ENCODE measurements at regions not wholly inside any gene's neighbourhood (a gene's known extent, or its start where the extent isn't known, plus 50 kb on each side); places are given as distances from the start of the nearest gene placed in this dataset.
"Not testable (repeated sequence)": the region's sequence is repeated elsewhere in the genome, so short reads cannot be mapped to it uniquely, and the experiment has no call there.

DNA sequence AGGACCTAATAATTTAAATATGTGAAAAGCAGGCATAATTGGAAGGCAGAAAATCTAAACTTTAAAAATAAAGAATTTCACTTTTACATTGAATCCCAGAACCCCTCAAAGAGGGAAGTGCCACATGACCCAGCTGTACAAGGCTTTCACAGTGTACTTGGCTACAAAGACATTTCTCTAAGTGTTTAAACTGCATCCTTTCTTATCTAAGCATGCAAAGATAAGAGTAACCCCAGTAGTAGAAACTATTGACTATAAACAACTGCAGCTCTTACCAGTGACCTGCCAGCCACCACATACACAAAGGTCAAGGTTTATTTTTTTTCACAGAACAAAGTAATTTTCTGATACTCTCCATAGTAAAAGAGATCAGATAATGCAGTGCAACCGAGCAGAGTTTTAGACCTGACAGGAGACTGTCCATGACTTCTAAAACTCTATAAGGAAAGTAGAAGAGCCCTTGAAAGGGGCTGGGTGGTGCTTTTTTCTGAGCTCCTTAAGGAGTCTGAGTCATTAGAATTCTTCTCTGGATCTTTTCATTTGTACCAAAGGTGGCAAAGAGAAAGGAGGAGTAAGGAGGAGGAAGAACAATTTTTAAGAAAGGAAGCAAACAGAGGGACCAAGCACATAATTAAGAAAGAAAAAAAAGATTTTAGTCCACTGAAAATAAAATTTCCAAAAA is 750.6 kb downstream of the PRIM2 start:
- not testable (repeated sequence) for H3K4me3 ChIP-seq (ENCODE audit: low read length); H3K27me3 ChIP-seq (ENCODE audit: insufficient read depth, low read length); H3K9me3 ChIP-seq (ENCODE audit: low read depth, low read length); H3K4me1 ChIP-seq (ENCODE audit: insufficient read depth, low read length)

DNA sequence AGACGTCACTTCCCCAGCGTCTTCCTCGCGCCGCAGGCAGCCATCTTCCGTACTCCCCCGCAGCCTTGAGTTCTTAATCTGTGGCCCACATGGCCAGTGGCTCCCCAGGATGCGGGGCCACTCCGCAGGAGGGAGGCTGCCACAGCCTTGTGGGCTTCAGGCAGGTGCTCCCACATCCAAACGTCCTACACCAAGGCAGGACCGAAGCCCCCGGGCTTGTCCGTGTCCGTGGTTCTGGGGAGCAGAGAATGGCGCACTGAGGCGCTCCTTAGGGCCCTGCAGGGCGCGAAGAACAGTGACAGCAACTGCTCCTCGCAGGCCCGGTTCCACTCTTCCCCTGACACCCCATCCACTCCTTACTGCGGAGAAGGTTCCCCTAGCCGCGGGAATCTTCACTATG is 755.8 kb downstream of the PRIM2 start:
- Histone ChIP-seq H3K4me1 (ENCODE audit: insufficient read depth, low read length) (no peaks in the 10 kb centered on the region), H3K4me3 (ENCODE audit: low read length) (no peak overlapping the region), H3K27me3 (ENCODE audit: insufficient read depth, low read length) (no peaks in the 10 kb centered on the region), H3K9me3 (ENCODE audit: low read depth, low read length) (no peaks in the 10 kb centered on the region)

DNA sequence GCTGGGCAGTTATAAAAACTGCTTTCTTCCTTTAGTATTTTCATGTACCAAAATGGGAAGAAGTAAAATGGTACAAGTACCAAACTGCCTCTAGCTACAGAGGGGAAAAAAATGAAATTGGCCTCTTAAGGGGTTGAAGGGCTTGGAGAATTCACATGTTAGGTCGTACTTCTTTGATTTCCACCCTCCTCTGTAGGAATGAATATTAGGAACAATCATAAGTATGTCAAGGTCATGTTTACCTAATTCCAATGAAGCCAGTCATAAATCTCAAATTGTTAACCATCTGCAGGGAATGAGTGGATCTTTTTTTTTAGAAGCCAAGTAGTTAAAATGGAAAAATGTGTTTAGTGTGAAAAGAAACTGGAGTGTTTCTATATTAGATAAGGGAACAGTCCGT is 772.6 kb downstream of the PRIM2 start:
- H3K9me3 ChIP-seq (ENCODE audit: low read depth, low read length); H3K27me3 ChIP-seq (ENCODE audit: insufficient read depth, low read length); H3K4me3 ChIP-seq (ENCODE audit: low read length); H3K4me1 ChIP-seq (ENCODE audit: insufficient read depth, low read length): not testable (repeated sequence)

DNA sequence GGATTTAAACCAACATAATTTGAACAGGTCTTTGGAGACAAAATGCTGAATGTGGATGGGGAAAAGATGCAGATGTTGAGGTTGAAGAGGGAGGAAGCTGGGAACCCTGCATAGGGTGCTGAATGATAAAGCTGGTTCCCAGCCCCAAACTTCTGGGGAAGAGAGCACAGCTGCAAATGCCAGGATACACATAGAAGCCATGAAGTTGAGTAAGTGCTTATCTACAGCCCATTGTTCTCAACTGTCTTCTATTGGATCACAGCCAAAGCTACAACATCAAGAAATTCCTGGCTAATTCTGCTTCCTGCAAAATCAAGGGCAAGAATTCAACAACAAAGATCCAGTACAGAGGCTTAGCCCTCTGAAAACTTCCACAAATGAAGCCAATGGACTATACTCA is 779.8 kb downstream of the PRIM2 start:
- H3K4me1 ChIP-seq (ENCODE audit: insufficient read depth, low read length); H3K27me3 ChIP-seq (ENCODE audit: insufficient read depth, low read length); H3K4me3 ChIP-seq (ENCODE audit: low read length); H3K9me3 ChIP-seq (ENCODE audit: low read depth, low read length): not testable (repeated sequence)

DNA sequence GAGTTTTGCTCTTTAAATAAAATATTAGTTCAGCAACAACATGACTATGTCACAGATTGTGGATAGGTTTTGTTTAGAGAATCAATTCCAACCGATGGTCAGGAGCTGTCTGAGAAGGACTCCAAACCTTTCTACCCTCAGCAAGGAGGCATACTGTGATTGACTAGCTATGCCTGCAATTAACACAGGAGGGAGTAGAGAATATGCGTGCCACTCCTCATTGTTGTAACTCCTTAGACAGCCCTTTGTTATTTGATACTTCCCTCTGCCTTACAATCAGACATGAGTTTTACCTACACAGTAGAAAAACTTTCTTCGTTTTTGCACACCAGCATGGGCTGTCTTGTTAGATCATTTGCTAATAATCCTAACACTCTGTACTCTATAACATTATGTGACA is 796.5 kb downstream of the PRIM2 start:
- no peaks in the 10 kb centered on the region for H3K4me1 ChIP-seq (ENCODE audit: insufficient read depth, low read length)
- H3K27me3 ChIP-seq (ENCODE audit: insufficient read depth, low read length), result no peaks in the 10 kb centered on the region
- no peaks in the 10 kb centered on the region for H3K9me3 ChIP-seq (ENCODE audit: low read depth, low read length)
- H3K4me3 ChIP-seq (ENCODE audit: low read length), result no peak overlapping the region

DNA sequence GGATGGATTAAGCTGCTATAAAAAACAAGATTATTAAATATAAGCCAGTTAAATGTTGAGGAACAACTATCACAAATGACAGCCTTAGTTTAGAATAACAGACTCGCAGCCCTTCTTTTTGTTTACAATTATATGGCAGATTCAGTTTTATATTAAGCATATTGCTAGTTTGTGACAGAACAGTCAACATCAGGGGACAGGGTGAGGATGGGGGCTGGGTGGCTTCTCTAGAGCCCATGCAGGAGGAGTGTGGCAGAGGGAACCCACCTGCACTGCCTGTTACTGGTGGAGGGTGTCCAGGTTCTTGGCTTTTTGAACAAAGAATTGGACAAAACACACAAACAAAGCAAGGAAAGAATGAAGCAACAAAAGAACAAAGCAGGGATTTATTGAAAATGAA is 799.7 kb downstream of the PRIM2 start:
- H3K4me3 ChIP-seq (ENCODE audit: low read length); H3K27me3 ChIP-seq (ENCODE audit: insufficient read depth, low read length); H3K9me3 ChIP-seq (ENCODE audit: low read depth, low read length); H3K4me1 ChIP-seq (ENCODE audit: insufficient read depth, low read length): not testable (repeated sequence)

DNA sequence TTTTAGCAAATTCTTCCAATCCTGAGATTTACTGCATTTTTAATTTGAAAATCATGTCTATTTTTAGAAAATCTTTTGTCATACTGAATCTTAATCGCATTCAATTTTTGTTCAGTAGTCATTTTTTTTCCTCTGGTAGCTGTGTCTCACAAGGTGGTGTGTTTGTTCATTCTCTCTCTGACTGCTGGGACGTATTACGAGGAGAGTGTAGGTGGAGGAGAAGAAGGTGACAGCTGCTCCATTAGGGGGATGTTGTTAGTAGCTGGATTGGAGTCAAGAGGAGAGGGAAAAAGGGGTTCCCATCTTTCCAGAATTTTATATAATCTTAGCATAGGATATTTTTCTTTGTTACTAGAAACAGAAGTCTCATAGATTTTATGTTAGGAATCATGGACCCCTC is 804.2 kb downstream of the PRIM2 start:
- not testable (repeated sequence) for H3K9me3 ChIP-seq (ENCODE audit: low read depth, low read length); H3K27me3 ChIP-seq (ENCODE audit: insufficient read depth, low read length); H3K4me3 ChIP-seq (ENCODE audit: low read length)

DNA sequence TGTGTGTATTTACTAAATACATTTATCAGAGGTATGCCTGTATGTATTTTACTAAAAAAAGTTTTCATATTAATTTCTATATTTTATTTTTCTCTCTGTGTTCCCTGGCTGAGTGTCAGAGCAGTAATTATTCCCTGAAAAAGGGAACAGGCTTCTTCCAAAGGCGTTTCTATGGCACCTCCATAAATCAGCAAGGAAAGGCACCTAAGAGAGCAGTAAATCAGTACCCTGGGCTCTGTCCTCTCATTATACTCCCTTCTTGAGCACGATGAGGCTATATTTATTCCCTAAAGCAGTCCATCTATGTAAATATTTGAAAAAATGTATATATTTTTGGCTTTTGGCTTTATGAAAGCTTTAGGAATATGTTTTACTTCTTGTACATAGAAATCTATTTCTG is 806.3 kb downstream of the PRIM2 start:
- not testable (repeated sequence) for H3K4me1 ChIP-seq (ENCODE audit: insufficient read depth, low read length); H3K9me3 ChIP-seq (ENCODE audit: low read depth, low read length); H3K4me3 ChIP-seq (ENCODE audit: low read length); H3K27me3 ChIP-seq (ENCODE audit: insufficient read depth, low read length)

More for the DNA sequence above, 804.2 kb downstream of the PRIM2 start:
- not testable (repeated sequence) for H3K4me1 ChIP-seq (ENCODE audit: insufficient read depth, low read length)

DNA sequence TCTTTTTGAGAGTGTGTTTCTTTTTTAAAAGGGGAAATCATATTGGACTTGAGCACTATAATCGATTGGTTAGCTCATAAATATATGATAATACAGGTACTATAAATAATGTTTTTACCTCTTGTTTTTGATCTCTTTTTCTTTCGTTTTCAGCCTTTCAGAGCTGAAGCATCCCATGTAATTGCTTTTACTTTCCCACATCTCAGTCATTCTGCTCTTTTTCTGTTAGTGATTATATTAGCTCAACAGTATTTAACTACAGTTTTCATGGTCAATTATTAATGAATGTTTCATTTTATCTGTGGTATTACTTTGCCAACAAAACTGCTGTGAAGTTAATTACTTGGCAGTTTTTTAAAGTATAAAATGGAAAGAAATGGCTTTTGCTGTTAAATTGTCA is 811.1 kb downstream of the PRIM2 start:
- not testable (repeated sequence) for H3K4me1 ChIP-seq (ENCODE audit: insufficient read depth, low read length); H3K9me3 ChIP-seq (ENCODE audit: low read depth, low read length); H3K27me3 ChIP-seq (ENCODE audit: insufficient read depth, low read length); H3K4me3 ChIP-seq (ENCODE audit: low read length)

DNA sequence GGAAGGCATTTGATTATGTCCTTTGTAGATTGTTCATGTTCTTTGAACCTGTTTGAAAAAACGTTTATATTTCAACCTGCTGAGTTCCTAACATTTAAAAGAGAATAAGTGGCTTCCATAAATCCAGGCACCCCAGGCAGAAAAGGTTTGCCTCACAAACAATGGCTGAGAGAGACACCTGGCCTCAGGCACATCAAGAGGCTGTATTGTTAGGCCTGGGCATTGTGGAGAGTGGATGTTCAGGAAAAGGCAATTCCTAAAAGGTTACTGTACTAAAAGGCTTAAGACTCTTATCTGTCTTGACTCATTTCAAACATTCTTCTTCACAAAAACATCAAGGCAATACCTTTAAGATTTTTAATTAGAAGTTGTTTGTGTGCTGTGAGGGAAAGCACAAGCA is 811.7 kb downstream of the PRIM2 start:
- H3K9me3 ChIP-seq (ENCODE audit: low read depth, low read length); H3K27me3 ChIP-seq (ENCODE audit: insufficient read depth, low read length); H3K4me1 ChIP-seq (ENCODE audit: insufficient read depth, low read length); H3K4me3 ChIP-seq (ENCODE audit: low read length): not testable (repeated sequence)

DNA sequence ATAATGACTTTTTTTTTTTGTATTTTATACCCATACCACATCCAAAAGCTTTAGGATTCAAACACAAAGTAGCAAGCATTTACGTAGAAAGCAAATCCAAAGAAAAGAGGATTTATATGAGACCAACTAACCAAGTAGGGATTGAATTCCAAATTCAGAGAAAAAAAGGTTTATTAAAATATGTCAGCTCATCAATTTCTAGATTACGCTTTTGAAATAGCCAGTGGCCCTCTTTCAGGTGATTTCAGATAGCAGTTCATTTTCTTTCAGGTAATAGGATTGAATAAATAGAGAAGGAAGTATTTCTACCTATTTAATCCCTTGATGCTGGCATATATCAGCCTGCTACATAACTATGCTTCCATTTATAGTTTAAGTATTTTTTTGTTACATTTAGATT is 822.3 kb downstream of the PRIM2 start:
- not testable (repeated sequence) for H3K4me1 ChIP-seq (ENCODE audit: insufficient read depth, low read length); H3K4me3 ChIP-seq (ENCODE audit: low read length); H3K27me3 ChIP-seq (ENCODE audit: insufficient read depth, low read length); H3K9me3 ChIP-seq (ENCODE audit: low read depth, low read length)

DNA sequence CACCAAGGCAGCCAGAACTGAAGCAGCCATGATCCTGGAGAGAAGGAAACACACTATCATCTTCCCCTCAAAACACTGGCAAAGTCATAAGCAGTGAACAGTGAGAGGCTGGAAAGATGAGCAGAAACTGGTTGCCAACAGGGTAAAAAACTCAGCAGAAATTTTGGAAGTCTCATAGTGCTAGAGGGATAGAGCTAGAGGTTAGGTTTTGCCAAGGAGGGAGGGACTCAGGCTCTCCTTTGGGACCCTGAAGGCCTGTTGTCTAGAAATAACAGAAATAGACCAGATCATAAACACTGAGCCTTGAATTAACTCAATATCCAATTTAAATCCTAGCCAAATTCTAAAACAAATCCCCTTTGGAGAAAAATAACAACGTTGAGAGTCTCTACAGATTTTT is 853.6 kb downstream of the PRIM2 start:
- not testable (repeated sequence) for H3K4me1 ChIP-seq (ENCODE audit: insufficient read depth, low read length); H3K9me3 ChIP-seq (ENCODE audit: low read depth, low read length); H3K4me3 ChIP-seq (ENCODE audit: low read length)

DNA sequence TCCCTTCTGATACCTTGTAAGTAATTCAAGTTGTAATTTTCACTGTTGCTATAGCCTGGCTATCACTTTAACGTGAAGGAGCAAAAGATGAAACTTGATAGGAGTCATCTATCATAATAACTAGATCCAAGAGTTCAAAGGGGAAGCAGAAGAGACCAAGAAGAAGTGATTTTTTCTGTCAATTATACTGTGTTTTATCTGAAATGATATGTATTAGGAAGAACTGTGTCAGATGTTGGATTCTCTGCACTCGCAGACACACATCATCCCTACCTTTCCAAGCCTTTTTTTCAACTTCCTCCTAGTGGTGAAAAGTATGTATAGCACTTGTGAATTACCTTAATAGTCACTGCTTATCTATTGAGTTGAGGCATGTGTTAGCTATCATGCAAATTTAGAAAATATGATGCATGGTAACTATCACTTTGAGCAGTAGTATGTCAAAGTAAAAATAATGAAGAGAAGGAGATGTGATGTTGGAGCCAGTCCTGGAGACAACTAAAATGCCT is 864.2 kb downstream of the PRIM2 start:
- H3K9me3 ChIP-seq (ENCODE audit: low read depth, low read length); H3K4me1 ChIP-seq (ENCODE audit: insufficient read depth, low read length); H3K4me3 ChIP-seq (ENCODE audit: low read length); H3K27me3 ChIP-seq (ENCODE audit: insufficient read depth, low read length): not testable (repeated sequence)

More for the DNA sequence above, 853.6 kb downstream of the PRIM2 start:
- not testable (repeated sequence) for H3K27me3 ChIP-seq (ENCODE audit: insufficient read depth, low read length)

DNA sequence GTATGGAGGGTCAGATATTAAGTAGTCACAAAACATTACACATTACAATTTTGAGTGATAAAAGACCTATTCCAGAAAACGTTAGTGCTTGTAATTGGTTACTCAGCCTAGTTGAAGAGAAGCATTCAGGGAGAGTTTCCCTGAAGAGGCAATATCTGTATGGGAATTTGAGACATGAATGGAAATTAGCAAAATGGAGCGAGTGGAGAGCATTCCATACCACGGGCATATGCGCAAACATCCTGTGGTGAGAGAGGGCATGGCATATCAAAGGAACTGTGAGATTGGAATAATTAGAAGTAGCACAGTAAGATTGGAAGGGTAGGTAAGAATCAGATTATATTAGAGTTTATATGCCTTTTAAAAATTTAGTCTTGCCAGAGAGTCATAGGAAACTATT is 867.9 kb downstream of the PRIM2 start:
- H3K9me3 ChIP-seq (ENCODE audit: low read depth, low read length); H3K4me1 ChIP-seq (ENCODE audit: insufficient read depth, low read length); H3K4me3 ChIP-seq (ENCODE audit: low read length); H3K27me3 ChIP-seq (ENCODE audit: insufficient read depth, low read length): not testable (repeated sequence)

DNA sequence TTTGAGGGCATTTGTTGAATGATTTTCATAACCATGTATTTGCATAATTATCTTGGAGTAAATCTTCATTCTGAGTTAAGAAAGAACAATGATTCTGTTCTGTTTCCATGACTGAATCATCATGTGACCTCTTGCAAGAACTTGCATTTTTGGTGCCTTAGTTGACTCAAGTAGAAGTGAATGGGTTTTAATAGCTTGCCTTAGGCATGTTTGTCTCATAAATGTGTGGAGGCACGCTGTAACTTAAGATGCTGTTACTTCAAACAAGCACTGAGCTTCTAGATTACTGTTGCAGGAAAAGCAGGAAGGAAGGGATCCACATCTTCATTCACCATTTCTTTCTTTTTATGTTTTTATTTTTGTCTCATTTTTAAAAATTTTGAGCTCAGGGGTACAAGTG is 875.8 kb downstream of the PRIM2 start:
- not testable (repeated sequence) for H3K4me1 ChIP-seq (ENCODE audit: insufficient read depth, low read length); H3K27me3 ChIP-seq (ENCODE audit: insufficient read depth, low read length); H3K9me3 ChIP-seq (ENCODE audit: low read depth, low read length); H3K4me3 ChIP-seq (ENCODE audit: low read length)

DNA sequence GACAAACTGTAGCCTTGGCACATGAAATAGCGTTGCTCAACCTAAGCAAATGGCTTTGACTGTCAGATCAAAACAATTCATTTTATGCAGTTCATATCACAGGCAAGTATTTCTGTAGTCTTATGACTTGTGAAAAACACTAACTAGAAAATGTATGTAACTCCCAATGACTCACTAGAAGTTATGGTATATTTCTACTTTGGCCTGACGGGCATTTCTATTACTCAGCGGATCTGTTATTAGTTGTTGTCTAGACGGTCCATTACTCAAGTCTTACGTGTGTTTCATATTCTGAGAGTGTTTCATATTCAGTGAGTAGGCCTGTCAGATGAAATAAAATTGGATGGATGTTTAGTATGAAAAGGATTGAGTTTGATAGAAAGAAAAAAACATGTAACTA is 880.9 kb downstream of the PRIM2 start:
- no peaks in the 10 kb centered on the region for H3K9me3 ChIP-seq (ENCODE audit: low read depth, low read length)
- no peaks in the 10 kb centered on the region for H3K4me1 ChIP-seq (ENCODE audit: insufficient read depth, low read length)
- H3K4me3 ChIP-seq (ENCODE audit: low read length), result no peak overlapping the region
- no peaks in the 10 kb centered on the region for H3K27me3 ChIP-seq (ENCODE audit: insufficient read depth, low read length)

DNA sequence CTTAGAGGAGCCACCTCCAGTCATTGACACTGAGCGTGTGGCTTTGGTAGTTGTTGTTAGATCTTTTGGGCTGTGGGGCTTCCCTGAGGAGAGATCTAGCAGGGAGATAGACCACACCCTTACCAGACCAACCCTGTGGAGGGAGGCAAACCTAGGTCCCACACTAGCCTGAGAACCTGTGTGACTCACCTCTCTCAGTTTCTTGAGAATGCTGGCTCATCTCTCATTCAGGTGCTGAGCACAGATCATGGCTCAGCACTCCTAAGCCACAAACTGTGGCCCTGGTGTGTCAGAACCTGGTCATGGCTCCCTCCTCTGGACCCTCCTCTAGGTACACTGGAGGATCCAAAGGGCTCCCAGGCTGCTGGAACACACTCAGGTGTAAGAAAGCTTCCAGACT is 919.7 kb downstream of the PRIM2 start:
- not testable (repeated sequence) for H3K4me1 ChIP-seq (ENCODE audit: insufficient read depth, low read length); H3K9me3 ChIP-seq (ENCODE audit: low read depth, low read length); H3K4me3 ChIP-seq (ENCODE audit: low read length); H3K27me3 ChIP-seq (ENCODE audit: insufficient read depth, low read length)

All from mononuclear cell (primary cell).